Tibial nerve (tissue), 4 donors: ENCODE measurements at regions not wholly inside any gene's neighbourhood (a gene's known extent, or its start where the extent isn't known, plus 50 kb on each side); places are given as distances from the start of the nearest gene placed in this dataset.

ENCODE experiments used
- EP300 ChIP-seq, 2 donors: sonication (generic); formaldehyde crosslinking; IDR thresholded peaks; one replicate each; pipeline ENCODE4 v1.6.1; 2017; ENCODE audit warnings: antibody characterized with exemption in 2 of 2, mild to moderate bottlenecking in 1 of 2
- POLR2A ChIP-seq, 2 donors: fragments of 450-650 bp; IDR thresholded peaks; one replicate each; pipeline ENCODE4 v1.6.1; 2017; ENCODE audit warnings: antibody characterized with exemption in 2 of 2, mild to moderate bottlenecking in 2 of 2, moderate library complexity in 2 of 2
- TF ChIP-seq, protein P1 (sequence below), 5 experiments: fragments of 200-600 bp in 3 of 5; fragments of 450-650 bp in 2 of 5; sonication (generic) in 3 of 5; IDR thresholded peaks; one replicate each; pipeline ENCODE4 v1.5.1; 2016 to 2019; ENCODE audit warnings: antibody characterized with exemption in 5 of 5, mild to moderate bottlenecking in 3 of 5, moderate library complexity in 2 of 5

DNA sequence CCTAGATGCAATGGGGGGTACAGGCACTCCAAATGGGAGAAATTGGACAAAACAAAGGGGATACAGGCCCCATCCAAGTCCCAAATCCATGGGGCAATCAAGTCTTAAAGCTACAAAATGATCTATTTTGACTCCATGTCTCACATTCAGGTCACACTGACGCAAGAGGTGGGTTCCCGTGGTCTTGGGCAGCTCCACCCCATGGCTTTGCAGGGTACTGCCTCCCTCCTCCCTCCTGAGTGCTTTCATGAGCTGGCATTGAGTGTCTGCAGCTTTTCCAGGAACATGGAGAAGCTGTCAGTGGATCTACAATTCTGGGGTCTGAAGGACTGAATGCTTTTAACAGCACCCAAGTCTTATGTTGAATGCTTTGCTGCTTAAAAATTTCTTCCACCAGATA is 274.5 kb upstream of the LRIG3 start:
- TF ChIP-seq POLR2A (IDR thresholded peaks at IDR 0.05) (no peak), EP300 (IDR thresholded peaks at IDR 0.05) (no peak)
- TF ChIP-seq, protein P1, sequence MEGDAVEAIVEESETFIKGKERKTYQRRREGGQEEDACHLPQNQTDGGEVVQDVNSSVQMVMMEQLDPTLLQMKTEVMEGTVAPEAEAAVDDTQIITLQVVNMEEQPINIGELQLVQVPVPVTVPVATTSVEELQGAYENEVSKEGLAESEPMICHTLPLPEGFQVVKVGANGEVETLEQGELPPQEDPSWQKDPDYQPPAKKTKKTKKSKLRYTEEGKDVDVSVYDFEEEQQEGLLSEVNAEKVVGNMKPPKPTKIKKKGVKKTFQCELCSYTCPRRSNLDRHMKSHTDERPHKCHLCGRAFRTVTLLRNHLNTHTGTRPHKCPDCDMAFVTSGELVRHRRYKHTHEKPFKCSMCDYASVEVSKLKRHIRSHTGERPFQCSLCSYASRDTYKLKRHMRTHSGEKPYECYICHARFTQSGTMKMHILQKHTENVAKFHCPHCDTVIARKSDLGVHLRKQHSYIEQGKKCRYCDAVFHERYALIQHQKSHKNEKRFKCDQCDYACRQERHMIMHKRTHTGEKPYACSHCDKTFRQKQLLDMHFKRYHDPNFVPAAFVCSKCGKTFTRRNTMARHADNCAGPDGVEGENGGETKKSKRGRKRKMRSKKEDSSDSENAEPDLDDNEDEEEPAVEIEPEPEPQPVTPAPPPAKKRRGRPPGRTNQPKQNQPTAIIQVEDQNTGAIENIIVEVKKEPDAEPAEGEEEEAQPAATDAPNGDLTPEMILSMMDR (IDR thresholded peaks at IDR 0.05) = no peak
